ENCODE measurements at regions not wholly inside any gene's neighbourhood (a gene's known extent, or its start where the extent isn't known, plus 50 kb on each side); places are given as distances from the start of the nearest gene placed in this dataset.

- no peaks in the 10 kb centered on the region for H3K36me3 ChIP-seq (ENCODE audit: control insufficient read depth in 1 of 2, insufficient read depth in 2 of 2, low read length in 2 of 2)
- no peaks in the 10 kb centered on the region for H4K20me1 ChIP-seq (ENCODE audit: insufficient read depth)
- ChIA-PET RAD21 (ENCODE audit: low non-redundant PET in 1 of 2, low total read pairs in 2 of 2, uncharacterized antibody in 2 of 2, unreplicated experiment in 2 of 2) (no interaction called here), CTCF (no interaction called here), POLR2A (no interaction called here)
- H3K27me3 ChIP-seq (ENCODE audit: insufficient read depth, low read length), result no peaks in the 10 kb centered on the region
- no peak for TF ChIP-seq ZBTB33 (IDR thresholded peaks at IDR 0.05; ENCODE audit: extremely low read depth, insufficient replicate concordance, low read length)
- TF ChIP-seq, protein P1, sequence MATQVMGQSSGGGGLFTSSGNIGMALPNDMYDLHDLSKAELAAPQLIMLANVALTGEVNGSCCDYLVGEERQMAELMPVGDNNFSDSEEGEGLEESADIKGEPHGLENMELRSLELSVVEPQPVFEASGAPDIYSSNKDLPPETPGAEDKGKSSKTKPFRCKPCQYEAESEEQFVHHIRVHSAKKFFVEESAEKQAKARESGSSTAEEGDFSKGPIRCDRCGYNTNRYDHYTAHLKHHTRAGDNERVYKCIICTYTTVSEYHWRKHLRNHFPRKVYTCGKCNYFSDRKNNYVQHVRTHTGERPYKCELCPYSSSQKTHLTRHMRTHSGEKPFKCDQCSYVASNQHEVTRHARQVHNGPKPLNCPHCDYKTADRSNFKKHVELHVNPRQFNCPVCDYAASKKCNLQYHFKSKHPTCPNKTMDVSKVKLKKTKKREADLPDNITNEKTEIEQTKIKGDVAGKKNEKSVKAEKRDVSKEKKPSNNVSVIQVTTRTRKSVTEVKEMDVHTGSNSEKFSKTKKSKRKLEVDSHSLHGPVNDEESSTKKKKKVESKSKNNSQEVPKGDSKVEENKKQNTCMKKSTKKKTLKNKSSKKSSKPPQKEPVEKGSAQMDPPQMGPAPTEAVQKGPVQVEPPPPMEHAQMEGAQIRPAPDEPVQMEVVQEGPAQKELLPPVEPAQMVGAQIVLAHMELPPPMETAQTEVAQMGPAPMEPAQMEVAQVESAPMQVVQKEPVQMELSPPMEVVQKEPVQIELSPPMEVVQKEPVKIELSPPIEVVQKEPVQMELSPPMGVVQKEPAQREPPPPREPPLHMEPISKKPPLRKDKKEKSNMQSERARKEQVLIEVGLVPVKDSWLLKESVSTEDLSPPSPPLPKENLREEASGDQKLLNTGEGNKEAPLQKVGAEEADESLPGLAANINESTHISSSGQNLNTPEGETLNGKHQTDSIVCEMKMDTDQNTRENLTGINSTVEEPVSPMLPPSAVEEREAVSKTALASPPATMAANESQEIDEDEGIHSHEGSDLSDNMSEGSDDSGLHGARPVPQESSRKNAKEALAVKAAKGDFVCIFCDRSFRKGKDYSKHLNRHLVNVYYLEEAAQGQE (IDR thresholded peaks at IDR 0.05; ENCODE audit: low read depth), result no peak
- no peak for TF ChIP-seq MAX (IDR thresholded peaks at IDR 0.05)
- no peak for TF ChIP-seq ATF3 (IDR thresholded peaks at IDR 0.05)
- TF ChIP-seq ZFX (IDR thresholded peaks at IDR 0.05), result no peak
- TF ChIP-seq RAD21 (IDR thresholded peaks at IDR 0.05; ENCODE audit: low read depth), result no peak
- TF ChIP-seq ZNF274 (IDR thresholded peaks at IDR 0.05; ENCODE audit: low read depth, low read length), result no peak
- TF ChIP-seq EGR1 (IDR thresholded peaks at IDR 0.05; ENCODE audit: low read depth), result no peak
- TF ChIP-seq SRF (IDR thresholded peaks at IDR 0.05; ENCODE audit: low read depth), result no peak
- TF ChIP-seq EZH2phosphoT487 (IDR thresholded peaks at IDR 0.05; ENCODE audit: borderline replicate concordance), result no peak
- TF ChIP-seq SP1 (IDR thresholded peaks at IDR 0.05; ENCODE audit: low read depth), result no peak
- no peak for TF ChIP-seq POLR2A (IDR thresholded peaks at IDR 0.05; ENCODE audit: borderline replicate concordance, extremely low read depth, insufficient read depth, insufficient read length)
- TF ChIP-seq POLR2AphosphoS5 (IDR thresholded peaks at IDR 0.05; ENCODE audit: low read depth, low read length), result no peak
- no peak for TF ChIP-seq SIN3A (IDR thresholded peaks at IDR 0.05; ENCODE audit: low read depth)
- TF ChIP-seq EZH2 (IDR thresholded peaks at IDR 0.05), result no peak
- TF ChIP-seq ELF1 (IDR thresholded peaks at IDR 0.05; ENCODE audit: borderline replicate concordance, low read depth), result no peak
- no peak for TF ChIP-seq CTCF (IDR thresholded peaks at IDR 0.05 in 2 of 3, conservative IDR thresholded peaks at IDR 0.05 in 1 of 3; ENCODE audit: borderline replicate concordance in 1 of 3, insufficient read depth in 1 of 3, low read depth in 2 of 3, low read length in 2 of 3)
- no peak for TF ChIP-seq JUND (IDR thresholded peaks at IDR 0.05)
- no peak for TF ChIP-seq FOSL1 (IDR thresholded peaks at IDR 0.05; ENCODE audit: low read depth)
- TF ChIP-seq TCF7L2 (IDR thresholded peaks at IDR 0.05; ENCODE audit: borderline replicate concordance, extremely low read depth, insufficient read depth, insufficient read length), result no peak
- H3K9me2 ChIP-seq (ENCODE audit: insufficient read depth), result no peaks in the 10 kb centered on the region
- no peak overlapping the region for H3K9ac ChIP-seq (ENCODE audit: low read length)
- no peak for ATAC-seq
- H3K9me3 ChIP-seq (ENCODE audit: control insufficient read depth in 1 of 2, insufficient read depth in 1 of 2, low read depth in 1 of 2, low read length in 2 of 2), result no peaks in the 10 kb centered on the region
- no peak overlapping the region for H3K27ac ChIP-seq (ENCODE audit: low read depth, low read length)
- H3K4me1 ChIP-seq (ENCODE audit: control insufficient read depth in 1 of 2, insufficient read depth in 2 of 2, low read length in 2 of 2), result no peaks in the 10 kb centered on the region
- intact Hi-C loops (cut with micrococcal nuclease), result no loop called here
- no peaks in the 10 kb centered on the region for H3K79me2 ChIP-seq (ENCODE audit: insufficient read depth, low read length)
- DNase-seq (ENCODE audit: low read depth, low spot score), result no peak
- no peak overlapping the region for H2AFZ ChIP-seq (ENCODE audit: low read depth, low read length, poor library complexity, severe bottlenecking)
- H3K4me3 ChIP-seq (replicated peaks in 1 of 2; ENCODE audit: low read depth in 1 of 2, low read length in 2 of 2), result no peak overlapping the region
- no TSS peak for BruUV-seq (replicated peaks)
- no peak overlapping the region for H3K4me2 ChIP-seq (ENCODE audit: low read length)
Measured at GRCh38 chr5:74221413-74221812, 419.1 kb downstream of the ENC1 start.
